NCI-H524 treated with DMSO at 0.1 percent for 48 hours (cell line): ENCODE measurements at regions not wholly inside any gene's neighbourhood (a gene's known extent, or its start where the extent isn't known, plus 50 kb on each side); places are given as distances from the start of the nearest gene placed in this dataset.
"Not testable (repeated sequence)": the region's sequence is repeated elsewhere in the genome, so short reads cannot be mapped to it uniquely, and the experiment has no call there.

Experiments used
- DNase-seq: peaks from one replicate; lab custom pipeline; 2025; lab: John Stamatoyannopoulos, UW

DNA sequence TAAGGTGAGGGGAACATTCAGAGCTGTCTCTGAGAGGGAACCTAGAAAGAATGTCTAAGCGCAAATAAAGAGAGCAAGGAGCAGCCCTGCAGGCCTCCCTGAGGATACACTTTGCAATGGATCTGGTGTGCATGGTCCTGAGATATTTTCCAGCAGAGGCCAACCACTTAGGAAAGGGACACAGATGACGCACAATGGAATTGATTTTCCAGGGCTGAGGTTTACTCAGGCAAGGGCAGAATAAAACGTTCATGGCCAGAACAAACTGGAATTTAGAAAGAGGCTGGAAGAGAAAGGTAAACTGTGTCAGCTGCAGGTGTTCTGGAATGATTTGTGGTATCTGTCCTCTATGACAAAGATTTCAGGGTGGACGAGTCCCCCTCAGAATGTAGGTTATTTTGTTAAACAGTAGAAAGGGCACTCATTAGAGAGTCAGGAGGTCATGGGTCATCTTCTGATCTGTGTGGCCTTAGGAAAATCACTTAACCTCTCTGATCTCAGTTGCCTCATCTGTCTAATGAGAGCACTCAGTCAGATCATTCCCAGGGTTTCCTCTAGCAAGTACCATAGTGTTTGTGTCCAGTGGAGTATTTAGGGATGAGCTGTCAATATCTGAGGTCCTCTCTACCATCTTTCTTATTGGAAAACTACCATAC, 61.8 kb upstream of the PGBD5 start:
- DNase-seq: no peak

- no peak for DNase-seq
These were observed 50.5 kb upstream of the PGBD5 start for GRCh38 chr1:230476622-230477003.

DNA sequence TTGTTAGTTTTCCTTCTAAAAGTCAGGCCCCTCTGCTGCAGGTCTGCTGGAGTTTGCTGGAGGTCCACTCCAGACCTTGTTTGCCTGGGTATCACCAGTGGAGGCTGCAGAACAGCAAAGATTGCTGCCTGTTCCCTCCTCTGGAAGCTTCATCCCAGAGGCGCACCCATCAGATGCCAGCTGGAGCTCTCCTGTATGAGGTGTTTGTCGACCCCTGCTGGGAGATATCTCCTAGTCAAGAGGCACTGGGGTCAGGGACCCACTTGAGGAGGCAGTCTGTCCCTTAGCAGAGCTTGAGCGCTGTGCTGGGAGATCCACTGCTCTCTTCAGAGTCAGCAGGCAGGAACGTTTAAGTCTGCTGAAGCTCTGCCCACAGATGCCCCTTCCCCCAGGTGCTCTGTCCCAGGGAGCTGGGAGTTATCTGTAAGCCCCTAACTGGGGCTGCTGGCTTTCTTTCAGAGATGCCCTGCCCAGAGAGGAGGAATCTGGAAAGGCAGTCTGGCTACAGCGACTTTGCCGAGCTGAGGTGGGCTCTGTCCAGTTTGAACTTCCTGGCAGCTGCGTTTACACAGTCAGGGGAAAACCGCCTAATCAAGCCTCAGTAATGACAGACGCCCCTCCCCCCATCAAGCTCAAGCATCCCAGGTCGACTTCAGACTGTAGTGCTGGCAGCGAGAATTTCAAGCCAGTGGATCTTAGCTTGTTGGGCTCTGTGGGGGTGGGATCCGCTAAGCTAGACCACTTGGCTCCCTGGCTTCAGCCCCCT, 49.9 kb upstream of the PGBD5 start:
- not testable (repeated sequence) for DNase-seq
